ENCODE measurements at regions not wholly inside any gene's neighbourhood (a gene's known extent, or its start where the extent isn't known, plus 50 kb on each side); places are given as distances from the start of the nearest gene placed in this dataset.
A peak's percentile ranks its signal among the peaks of the same experiment; 100 is the strongest.

GRCh38 chrX:44470816-44471215 is 71.8 kb downstream of the FUNDC1 start:
- no peak for DNase-seq (ENCODE audit: low read depth)

- no peak for DNase-seq (ENCODE audit: low read depth)
These were observed 79.8 kb downstream of the FUNDC1 start for GRCh38 chrX:44462850-44463249.

- DNase-seq (ENCODE audit: low read depth): no peak
These were observed 83.2 kb downstream of the FUNDC1 start for GRCh38 chrX:44459501-44459900.

GRCh38 chrX:44456685-44457084 is 86.0 kb downstream of the FUNDC1 start:
- no peak for DNase-seq (ENCODE audit: low read depth)

GRCh38 chrX:44451056-44451455 is 91.6 kb downstream of the FUNDC1 start:
- no peak for DNase-seq (ENCODE audit: low read depth)

- no peak for DNase-seq (ENCODE audit: low read depth)
These were observed 95.4 kb downstream of the FUNDC1 start for GRCh38 chrX:44447214-44447613.

GRCh38 chrX:44440006-44440405 is 96.5 kb upstream of the EFHC2 start:
- DNase-seq (ENCODE audit: low read depth): no peak

- DNase-seq (ENCODE audit: low read depth): peak; percentile 18
These were observed 95.8 kb upstream of the EFHC2 start for GRCh38 chrX:44439242-44439794.

GRCh38 chrX:44435047-44435446 is 91.6 kb upstream of the EFHC2 start:
- no peak for DNase-seq (ENCODE audit: low read depth)

- DNase-seq (ENCODE audit: low read depth): no peak
These were observed 90.1 kb upstream of the EFHC2 start for GRCh38 chrX:44433556-44433955.

GRCh38 chrX:44432641-44433040 is 89.2 kb upstream of the EFHC2 start:
- no peak for DNase-seq (ENCODE audit: low read depth)

- DNase-seq (ENCODE audit: low read depth): peak; percentile 38
These were observed 87.7 kb upstream of the EFHC2 start for GRCh38 chrX:44431194-44431593.

GRCh38 chrX:44428989-44429627 is 85.6 kb upstream of the EFHC2 start:
- no peak for DNase-seq (ENCODE audit: low read depth)

- no peak for DNase-seq (ENCODE audit: low read depth)
These were observed 79.2 kb upstream of the EFHC2 start for GRCh38 chrX:44422631-44423030.

- DNase-seq (ENCODE audit: low read depth): no peak
These were observed 72.3 kb upstream of the EFHC2 start for GRCh38 chrX:44415639-44416386.

GRCh38 chrX:44401151-44401550 is 57.7 kb upstream of the EFHC2 start:
- no peak for DNase-seq (ENCODE audit: low read depth)

- DNase-seq (ENCODE audit: low read depth): peak; percentile 77
These were observed 57.1 kb upstream of the EFHC2 start for GRCh38 chrX:44400588-44400987.

- no peak for DNase-seq (ENCODE audit: low read depth)
These were observed 56.7 kb upstream of the EFHC2 start for GRCh38 chrX:44400161-44400560.

All from stromal cell of bone marrow (primary cell).